A549 (cell line): ENCODE measurements at regions not wholly inside any gene's neighbourhood (a gene's known extent, or its start where the extent isn't known, plus 50 kb on each side); places are given as distances from the start of the nearest gene placed in this dataset.
A peak's percentile ranks its signal among the peaks of the same experiment; 100 is the strongest.

Source experiments
- ATAC-seq, 2 experiments: fragments of 200-7000 bp in 1 of 2; fragments of >200 bp in 1 of 2; cut with Nextera tagmentation in 1 of 2; cut with Tn5 transposase in 1 of 2; 3 replicates each; pipeline versions ENCODE4 v1.8.0 to v1.9.1; 2018 to 2020; ENCODE audit warnings: mild to moderate bottlenecking in 1 of 2, moderate library complexity in 1 of 2
- CTCF ChIA-PET: fragments of 300-600 bp; sonication (Branson Sonifier 250); formaldehyde crosslinking; extraction: SDS; loops from one replicate; lab custom pipeline; 2021; ENCODE audit warnings: antibody characterized with exemption, inconsistent platforms; lab: Yijun Ruan, JAX
- POLR2A ChIA-PET: fragments of 350-600 bp; formaldehyde crosslinking; extraction: SDS; loops from one replicate; lab custom pipeline; 2021; ENCODE audit warnings: antibody characterized with exemption, inconsistent platforms; lab: Yijun Ruan, JAX
- DNase-seq, 2 experiments: peaks; one replicate each; pipeline versions ENCODE4 v3.0.0 to v3.0.0-alpha.2; 2011 to 2016; ENCODE audit warnings: low read depth in 1 of 2, low spot score in 1 of 2
- FAIRE-seq: peaks from 2 replicates; lab custom pipeline; 2011; peaks lifted over from hg19 to GRCh38; lab: Jason Lieb, UNC
- H3K27ac ChIP-seq, 2 experiments: fragments of >200 bp; sonication (Bioruptor Twin); formaldehyde crosslinking; 3 replicates each; pipeline ENCODE4 v1.5.1; 2016 to 2017
- H3K4me1 ChIP-seq: fragments of >200 bp; sonication (Bioruptor Twin); formaldehyde crosslinking; 3 replicates; pipeline ENCODE4 v1.6.1; 2016
- H3K4me2 ChIP-seq: fragments of >200 bp; sonication (Bioruptor Twin); formaldehyde crosslinking; 3 replicates; pipeline ENCODE4 v1.6.1; 2016
- H3K4me3 ChIP-seq: fragments of >200 bp; sonication (Bioruptor Twin); formaldehyde crosslinking; 3 replicates; pipeline ENCODE4 v1.5.1; 2016
- H3K9me3 ChIP-seq: fragments of >200 bp; sonication (Bioruptor Twin); formaldehyde crosslinking; 3 replicates; pipeline ENCODE4 v1.6.1; 2016
- CBX2 ChIP-seq: fragments of 200-600 bp; sonication (generic); IDR thresholded peaks from 2 replicates; pipeline ENCODE4 v1.6.1; 2016; ENCODE audit warnings: low read depth, mild to moderate bottlenecking, borderline replicate concordance
- CBX8 ChIP-seq: fragments of 200-600 bp; sonication (generic); IDR thresholded peaks from 2 replicates; pipeline ENCODE4 v1.6.1; 2016
- CHD2 ChIP-seq: fragments of 150-350 bp; IDR thresholded peaks from 2 replicates; pipeline ENCODE4 v1.6.1; 2014; ENCODE audit warnings: low read length; ENCODE audit not compliant: partially characterized antibody
- EHF ChIP-seq: fragments of 250-450 bp; sonication (Bioruptor Pico); IDR thresholded peaks from 2 replicates; pipeline ENCODE4 v1.5.0; 2020; ENCODE audit warnings: mild to moderate bottlenecking
- FOSB ChIP-seq: fragments of 250-450 bp; sonication (Bioruptor Pico); IDR thresholded peaks from 2 replicates; pipeline ENCODE4 v1.5.0; 2020; ENCODE audit warnings: mild to moderate bottlenecking, moderate library complexity
- FOSL2 ChIP-seq, 2 experiments: fragments of 450-650 bp in 1 of 2; fragments of >200 bp in 1 of 2; sonication (Bioruptor Twin) in 1 of 2; formaldehyde crosslinking; IDR thresholded peaks; 2 replicates each; pipeline versions ENCODE4 v1.5.0 to v1.6.1; 2016 to 2020; ENCODE audit warnings: mild to moderate bottlenecking in 1 of 2, moderate library complexity in 1 of 2
- FOXS1 ChIP-seq: fragments of 250-450 bp; sonication (Bioruptor Pico); IDR thresholded peaks from 2 replicates; pipeline ENCODE4 v1.5.0; 2020; ENCODE audit warnings: mild to moderate bottlenecking, moderate library complexity
- HEYL ChIP-seq: fragments of 250-450 bp; sonication (Bioruptor Pico); IDR thresholded peaks from 2 replicates; pipeline ENCODE4 v1.8.0; 2021; ENCODE audit warnings: mild to moderate bottlenecking, moderate library complexity
- JUN ChIP-seq, 2 experiments: fragments of >200 bp; sonication (Bioruptor Twin); formaldehyde crosslinking; IDR thresholded peaks; 2 replicates in 1 of 2; 3 replicates in 1 of 2; pipeline ENCODE4 v1.6.1; 2016 to 2017
- JUNB ChIP-seq: fragments of >200 bp; sonication (Bioruptor Twin); formaldehyde crosslinking; IDR thresholded peaks from 2 replicates; pipeline ENCODE4 v1.6.1; 2016
- KDM5A ChIP-seq: fragments of 200-600 bp; sonication (generic); IDR thresholded peaks from 2 replicates; pipeline ENCODE4 v1.6.1; 2016; ENCODE audit warnings: antibody characterized with exemption, mild to moderate bottlenecking
- MAFK ChIP-seq: fragments of 450-650 bp; IDR thresholded peaks from 2 replicates; pipeline ENCODE4 v1.6.1; 2014; ENCODE audit not compliant: partially characterized antibody
- MAZ ChIP-seq: fragments of 150-350 bp; IDR thresholded peaks from 2 replicates; pipeline ENCODE4 v1.6.1; 2014; ENCODE audit warnings: antibody characterized with exemption, low read depth, low read length, borderline replicate concordance
- NR3C1 ChIP-seq: fragments of >200 bp; sonication (Bioruptor Twin); formaldehyde crosslinking; IDR thresholded peaks from 3 replicates; pipeline ENCODE4 v1.6.1; 2017
- PHF8 ChIP-seq: fragments of 200-600 bp; sonication (generic); IDR thresholded peaks from 2 replicates; pipeline ENCODE4 v1.6.1; 2016; ENCODE audit warnings: low read depth, mild to moderate bottlenecking, antibody characterized with exemption, moderate library complexity, borderline replicate concordance
- POLR2A ChIP-seq: IDR thresholded peaks from 2 replicates; pipeline ENCODE4 v1.6.1; 2012; ENCODE audit warnings: mild to moderate bottlenecking, low read length
- POLR2AphosphoS2 ChIP-seq: conservative IDR thresholded peaks from 2 replicates; pipeline ENCODE4 v1.6.1; 2012; ENCODE audit warnings: low read length, improper control_type of control experiment, inconsistent platforms
- RAD21 ChIP-seq, 2 experiments: fragments of >200 bp in 1 of 2; sonication (Bioruptor Twin) in 1 of 2; formaldehyde crosslinking in 1 of 2; IDR thresholded peaks in 1 of 2; conservative IDR thresholded peaks in 1 of 2; 2 replicates in 1 of 2; 3 replicates in 1 of 2; pipeline ENCODE4 v1.6.1; 2012 to 2018; ENCODE audit warnings: inconsistent platforms in 1 of 2
- RARB ChIP-seq: fragments of 250-450 bp; sonication (Bioruptor Pico); IDR thresholded peaks from 2 replicates; pipeline ENCODE4 v1.8.0; 2021; ENCODE audit warnings: mild to moderate bottlenecking, moderate library complexity
- TFCP2L1 ChIP-seq: fragments of 250-450 bp; sonication (Bioruptor Pico); IDR thresholded peaks from 2 replicates; pipeline ENCODE4 v1.5.0; 2021; ENCODE audit warnings: mild to moderate bottlenecking
- ZC3H11A ChIP-seq: fragments of 450-650 bp; IDR thresholded peaks from 2 replicates; pipeline ENCODE4 v1.6.1; 2014; ENCODE audit warnings: antibody characterized with exemption, mild to moderate bottlenecking
- ZNF302 ChIP-seq: fragments of 250-450 bp; sonication (Bioruptor Pico); IDR thresholded peaks from 2 replicates; pipeline ENCODE4 v1.9.0; 2021; ENCODE audit warnings: inconsistent platforms, mild to moderate bottlenecking, moderate library complexity
- WGBS: methylation state at CpG from one replicate; pipeline ENCODE4 v1.1.6; 2017; ENCODE audit errors: missing lambda C conversion rate; 5-methylcytosine and 5-hydroxymethylcytosine counted together
- TF ChIP-seq, protein P1 (sequence below): fragments of 450-650 bp; IDR thresholded peaks from 2 replicates; pipeline ENCODE4 v1.6.1; 2014; ENCODE audit warnings: antibody characterized with exemption
- TF ChIP-seq, protein P2 (sequence below): fragments of 150-350 bp; IDR thresholded peaks from 2 replicates; pipeline ENCODE4 v1.6.1; 2014; ENCODE audit warnings: low read depth, mild to moderate bottlenecking, low read length
- TF ChIP-seq, protein P3 (sequence below): fragments of >200 bp; sonication (Bioruptor Twin); formaldehyde crosslinking; IDR thresholded peaks from 3 replicates; pipeline ENCODE4 v1.6.1; 2016
- TF ChIP-seq, protein P4 (sequence below): IDR thresholded peaks from 2 replicates; pipeline ENCODE4 v1.6.1; 2012; ENCODE audit warnings: low read depth, borderline replicate concordance
- TF ChIP-seq, protein P5 (sequence below): IDR thresholded peaks from 2 replicates; pipeline ENCODE4 v1.6.1; 2012

- WGBS = 34% methylated on average over 2 of the region's 2 CpGs
- DNase-seq = no peak
- H3K4me1 ChIP-seq = peaks cover 4% of the 10 kb centered on the region; the same call in 1 of the 3 replicates
- no peak overlapping the region for H3K4me2 ChIP-seq
- FAIRE-seq = no peak
- H3K4me3 ChIP-seq = no peak overlapping the region
- ChIA-PET POLR2A (no interaction called here), CTCF (no interaction called here)
- ATAC-seq = no peak
- H3K9me3 ChIP-seq = no peaks in the 10 kb centered on the region
- no peak for TF ChIP-seq PHF8
- no peak for TF ChIP-seq HEYL (CRISPR knock-in tag)
- TF ChIP-seq, protein P1, sequence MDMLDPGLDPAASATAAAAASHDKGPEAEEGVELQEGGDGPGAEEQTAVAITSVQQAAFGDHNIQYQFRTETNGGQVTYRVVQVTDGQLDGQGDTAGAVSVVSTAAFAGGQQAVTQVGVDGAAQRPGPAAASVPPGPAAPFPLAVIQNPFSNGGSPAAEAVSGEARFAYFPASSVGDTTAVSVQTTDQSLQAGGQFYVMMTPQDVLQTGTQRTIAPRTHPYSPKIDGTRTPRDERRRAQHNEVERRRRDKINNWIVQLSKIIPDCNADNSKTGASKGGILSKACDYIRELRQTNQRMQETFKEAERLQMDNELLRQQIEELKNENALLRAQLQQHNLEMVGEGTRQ = no peak
- TF ChIP-seq JUNB = no peak
- H3K27ac ChIP-seq = no peak overlapping the region
Measured at GRCh38 chr9:26311463-26311995, 581.1 kb downstream of the CAAP1 start.

DNA sequence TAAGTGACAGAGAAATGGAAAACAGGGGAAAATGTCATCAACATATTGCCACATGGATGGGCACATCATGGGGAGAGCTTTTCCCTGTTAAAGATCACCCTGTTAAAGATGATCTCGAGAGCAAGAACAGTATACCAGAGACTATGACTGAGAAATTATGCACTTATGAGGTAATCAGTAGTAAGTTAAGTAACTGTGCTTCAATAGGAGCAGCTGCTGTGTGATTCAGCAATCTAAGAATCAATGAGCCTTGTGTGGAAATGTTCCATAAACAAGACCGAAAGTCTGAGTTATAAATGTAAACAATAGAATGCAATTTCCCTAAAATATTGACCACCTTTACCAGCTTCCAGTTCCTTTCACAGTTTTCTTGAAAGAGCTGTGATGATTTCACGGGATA lies 582.3 kb downstream of the CAAP1 start:
- H3K4me1 ChIP-seq = peaks cover 4% of the 10 kb centered on the region; the same call in 1 of the 3 replicates
- DNase-seq (no peak), FAIRE-seq (no peak), ATAC-seq (no peak)
- H3K4me2 ChIP-seq = 0 out of 3 replicates have a peak overlapping the region, but pooled peaks have one; percentile 10
- no peaks in the 10 kb centered on the region for H3K9me3 ChIP-seq
- 14% methylated on average over 3 of the region's 3 CpGs for WGBS
- no peak overlapping the region for H3K27ac ChIP-seq
- no peak overlapping the region for H3K4me3 ChIP-seq
- ChIA-PET POLR2A (no interaction called here), CTCF (interaction anchor here (2.1 kb wide), 1 partner anchor 16 kb away, joined by 6 read pairs; no protein-coding TSS in a partner anchor)
- TF ChIP-seq, protein P2, sequence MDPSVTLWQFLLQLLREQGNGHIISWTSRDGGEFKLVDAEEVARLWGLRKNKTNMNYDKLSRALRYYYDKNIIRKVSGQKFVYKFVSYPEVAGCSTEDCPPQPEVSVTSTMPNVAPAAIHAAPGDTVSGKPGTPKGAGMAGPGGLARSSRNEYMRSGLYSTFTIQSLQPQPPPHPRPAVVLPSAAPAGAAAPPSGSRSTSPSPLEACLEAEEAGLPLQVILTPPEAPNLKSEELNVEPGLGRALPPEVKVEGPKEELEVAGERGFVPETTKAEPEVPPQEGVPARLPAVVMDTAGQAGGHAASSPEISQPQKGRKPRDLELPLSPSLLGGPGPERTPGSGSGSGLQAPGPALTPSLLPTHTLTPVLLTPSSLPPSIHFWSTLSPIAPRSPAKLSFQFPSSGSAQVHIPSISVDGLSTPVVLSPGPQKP = no peak
- TF ChIP-seq EHF = no peak
- TF ChIP-seq RARB = no peak
- TF ChIP-seq FOSB (CRISPR knock-in tag) = no peak
- no peak for TF ChIP-seq MAZ
- no peak for TF ChIP-seq CBX2
- no peak for TF ChIP-seq CHD2
- no peak for TF ChIP-seq TFCP2L1

DNA sequence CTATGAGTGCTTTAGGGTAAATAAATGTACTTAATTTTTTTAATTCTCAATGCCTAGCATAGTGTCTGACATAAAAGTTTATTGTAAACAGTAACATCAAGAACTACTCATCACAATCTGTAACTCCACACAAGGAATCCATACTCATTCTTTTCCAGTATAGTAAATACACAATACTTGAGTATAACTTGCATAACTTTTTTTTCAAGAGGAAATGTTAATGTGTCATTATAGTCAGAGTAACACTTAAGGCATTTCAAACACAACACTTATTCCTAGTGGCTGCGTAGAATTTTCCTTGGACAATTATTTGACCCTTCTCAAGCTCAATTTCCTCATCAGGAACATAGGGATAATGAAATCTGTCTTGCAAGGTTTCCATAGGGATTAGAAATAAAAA lies 584.3 kb downstream of the CAAP1 start:
- no peak for TF ChIP-seq POLR2AphosphoS2
- TF ChIP-seq NR3C1 = no peak
- TF ChIP-seq CBX8 = no peak
- TF ChIP-seq ZNF302 (CRISPR knock-in tag) = no peak
- no peak for TF ChIP-seq FOXS1 (CRISPR knock-in tag)
- TF ChIP-seq FOSL2 (IDR thresholded peaks at IDR 0.05) = no peak
- no peak for TF ChIP-seq FOSL2 (CRISPR knock-in tag; IDR thresholded peaks at IDR 0.05)
- WGBS = 33% methylated on average over 1 of the region's 1 CpG
- FAIRE-seq = no peak
- Histone ChIP-seq H3K4me2 (no peak overlapping the region), H3K9me3 (no peaks in the 10 kb centered on the region), H3K4me1 (peaks cover 4% of the 10 kb centered on the region; the same call in 1 of the 3 replicates), H3K4me3 (no peak overlapping the region), H3K27ac (no peak overlapping the region)
- no peak for ATAC-seq
- POLR2A ChIA-PET = no interaction called here
- CTCF ChIA-PET = no interaction called here
- DNase-seq = no peak

DNA sequence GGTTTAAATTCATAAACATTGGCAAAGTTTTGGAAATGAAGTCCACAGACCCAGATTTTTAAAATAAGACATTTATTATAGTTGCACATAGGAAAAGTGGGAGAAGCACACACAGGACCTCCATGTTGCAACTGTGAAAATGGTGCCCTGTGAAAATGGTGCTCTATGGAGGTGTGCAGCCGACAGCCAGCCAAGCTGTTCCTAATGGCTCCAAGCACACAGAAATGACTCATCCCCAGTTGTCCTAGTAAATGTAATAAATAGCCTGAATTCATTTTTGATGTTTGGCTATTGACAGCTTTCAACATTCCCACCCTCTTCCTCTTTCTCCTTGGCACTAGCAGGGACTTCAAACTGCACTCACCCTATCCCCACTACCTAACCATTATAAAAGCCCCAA lies 590.9 kb downstream of the CAAP1 start:
- FAIRE-seq (no peak), DNase-seq (no peak), ATAC-seq (no peak)
- 31% methylated on average over 1 of the region's 1 CpG for WGBS
- ChIA-PET POLR2A (no interaction called here), CTCF (interaction anchor here (1.5 kb wide), 1 partner anchor 40 kb away, joined by 4 read pairs; no protein-coding TSS in a partner anchor)
- no peak overlapping the region for H3K4me3 ChIP-seq
- H3K27ac ChIP-seq = no peak overlapping the region
- no peaks in the 10 kb centered on the region for H3K9me3 ChIP-seq
- H3K4me1 ChIP-seq = no peaks in the 10 kb centered on the region
- H3K4me2 ChIP-seq = no peak overlapping the region
- TF ChIP-seq POLR2AphosphoS2 (no peak), EHF (no peak), FOSB (CRISPR knock-in tag) (no peak), TFCP2L1 (no peak), MAFK (no peak), RAD21 (conservative IDR thresholded peaks at IDR 0.05 in 1 of 2, IDR thresholded peaks at IDR 0.05 in 1 of 2) (no peak), RARB (no peak), KDM5A (no peak), JUN (IDR thresholded peaks at IDR 0.05) (no peak), PHF8 (no peak), FOXS1 (CRISPR knock-in tag) (no peak), POLR2A (no peak), CHD2 (no peak), HEYL (CRISPR knock-in tag) (no peak), ZC3H11A (no peak)
- TF ChIP-seq, protein P3, sequence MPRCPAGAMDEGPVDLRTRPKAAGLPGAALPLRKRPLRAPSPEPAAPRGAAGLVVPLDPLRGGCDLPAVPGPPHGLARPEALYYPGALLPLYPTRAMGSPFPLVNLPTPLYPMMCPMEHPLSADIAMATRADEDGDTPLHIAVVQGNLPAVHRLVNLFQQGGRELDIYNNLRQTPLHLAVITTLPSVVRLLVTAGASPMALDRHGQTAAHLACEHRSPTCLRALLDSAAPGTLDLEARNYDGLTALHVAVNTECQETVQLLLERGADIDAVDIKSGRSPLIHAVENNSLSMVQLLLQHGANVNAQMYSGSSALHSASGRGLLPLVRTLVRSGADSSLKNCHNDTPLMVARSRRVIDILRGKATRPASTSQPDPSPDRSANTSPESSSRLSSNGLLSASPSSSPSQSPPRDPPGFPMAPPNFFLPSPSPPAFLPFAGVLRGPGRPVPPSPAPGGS = no peak
- TF ChIP-seq, protein P4, sequence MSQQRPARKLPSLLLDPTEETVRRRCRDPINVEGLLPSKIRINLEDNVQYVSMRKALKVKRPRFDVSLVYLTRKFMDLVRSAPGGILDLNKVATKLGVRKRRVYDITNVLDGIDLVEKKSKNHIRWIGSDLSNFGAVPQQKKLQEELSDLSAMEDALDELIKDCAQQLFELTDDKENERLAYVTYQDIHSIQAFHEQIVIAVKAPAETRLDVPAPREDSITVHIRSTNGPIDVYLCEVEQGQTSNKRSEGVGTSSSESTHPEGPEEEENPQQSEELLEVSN = no peak
- TF ChIP-seq, protein P5, sequence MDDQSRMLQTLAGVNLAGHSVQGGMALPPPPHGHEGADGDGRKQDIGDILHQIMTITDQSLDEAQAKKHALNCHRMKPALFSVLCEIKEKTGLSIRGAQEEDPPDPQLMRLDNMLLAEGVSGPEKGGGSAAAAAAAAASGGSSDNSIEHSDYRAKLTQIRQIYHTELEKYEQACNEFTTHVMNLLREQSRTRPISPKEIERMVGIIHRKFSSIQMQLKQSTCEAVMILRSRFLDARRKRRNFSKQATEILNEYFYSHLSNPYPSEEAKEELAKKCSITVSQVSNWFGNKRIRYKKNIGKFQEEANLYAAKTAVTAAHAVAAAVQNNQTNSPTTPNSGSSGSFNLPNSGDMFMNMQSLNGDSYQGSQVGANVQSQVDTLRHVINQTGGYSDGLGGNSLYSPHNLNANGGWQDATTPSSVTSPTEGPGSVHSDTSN = no peak
